ENCODE measurements at regions not wholly inside any gene's neighbourhood (a gene's known extent, or its start where the extent isn't known, plus 50 kb on each side); places are given as distances from the start of the nearest gene placed in this dataset.

DNA sequence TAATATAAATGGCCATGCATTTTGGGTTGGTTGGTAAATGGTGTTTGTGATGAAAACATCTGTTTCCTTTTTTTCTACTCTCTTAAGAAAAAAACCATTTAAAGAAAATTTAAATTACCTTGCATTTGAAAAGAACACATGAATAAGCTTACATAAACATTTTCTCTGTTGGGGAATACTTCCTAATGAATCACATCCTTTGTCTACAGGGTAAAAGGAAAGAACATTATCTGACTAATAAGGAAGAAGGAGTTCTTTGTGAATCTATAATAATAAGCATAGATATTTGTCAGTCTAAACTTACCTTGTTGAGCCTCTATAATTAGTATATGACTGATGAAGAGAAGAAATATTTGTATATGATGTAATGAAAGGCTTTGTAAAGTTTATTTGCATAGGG lies 254.1 kb upstream of the ZNF717 start:
- H3K27me3 ChIP-seq (ENCODE audit: low read depth) = no peaks in the 10 kb centered on the region
- ATAC-seq (no peak), DNase-seq (no peak)
- no peaks in the 10 kb centered on the region for H3K4me1 ChIP-seq
- H3K4me3 ChIP-seq = no peak overlapping the region
- H3K27ac ChIP-seq = no peak overlapping the region
- TF ChIP-seq, protein P1, sequence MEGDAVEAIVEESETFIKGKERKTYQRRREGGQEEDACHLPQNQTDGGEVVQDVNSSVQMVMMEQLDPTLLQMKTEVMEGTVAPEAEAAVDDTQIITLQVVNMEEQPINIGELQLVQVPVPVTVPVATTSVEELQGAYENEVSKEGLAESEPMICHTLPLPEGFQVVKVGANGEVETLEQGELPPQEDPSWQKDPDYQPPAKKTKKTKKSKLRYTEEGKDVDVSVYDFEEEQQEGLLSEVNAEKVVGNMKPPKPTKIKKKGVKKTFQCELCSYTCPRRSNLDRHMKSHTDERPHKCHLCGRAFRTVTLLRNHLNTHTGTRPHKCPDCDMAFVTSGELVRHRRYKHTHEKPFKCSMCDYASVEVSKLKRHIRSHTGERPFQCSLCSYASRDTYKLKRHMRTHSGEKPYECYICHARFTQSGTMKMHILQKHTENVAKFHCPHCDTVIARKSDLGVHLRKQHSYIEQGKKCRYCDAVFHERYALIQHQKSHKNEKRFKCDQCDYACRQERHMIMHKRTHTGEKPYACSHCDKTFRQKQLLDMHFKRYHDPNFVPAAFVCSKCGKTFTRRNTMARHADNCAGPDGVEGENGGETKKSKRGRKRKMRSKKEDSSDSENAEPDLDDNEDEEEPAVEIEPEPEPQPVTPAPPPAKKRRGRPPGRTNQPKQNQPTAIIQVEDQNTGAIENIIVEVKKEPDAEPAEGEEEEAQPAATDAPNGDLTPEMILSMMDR (IDR thresholded peaks at IDR 0.05) = no peak
- intact Hi-C loops (cut with DNase I) = no loop called here
- H3K36me3 ChIP-seq = no peaks in the 10 kb centered on the region
- no peaks in the 10 kb centered on the region for H3K9me3 ChIP-seq

DNA sequence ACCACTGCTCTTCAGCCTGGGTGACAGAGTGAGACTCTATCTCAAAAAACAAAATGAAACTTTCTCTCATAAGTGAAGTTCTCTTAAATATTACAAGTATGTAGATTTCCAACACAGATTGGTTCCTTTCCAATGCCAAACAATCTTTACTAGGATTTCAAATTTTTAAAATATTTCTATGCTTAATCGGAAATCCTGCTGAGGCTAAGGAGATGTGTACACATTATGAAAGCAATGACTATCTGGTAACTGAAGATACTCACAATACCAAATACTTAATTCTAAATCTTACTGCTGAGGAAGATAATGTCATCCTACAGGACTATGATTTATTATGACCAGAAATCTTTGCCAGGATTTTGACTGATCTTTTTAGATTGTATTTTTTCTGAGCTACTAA lies 255.6 kb upstream of the ZNF717 start:
- intact Hi-C loops (cut with DNase I) = no loop called here
- H3K27me3 ChIP-seq (ENCODE audit: low read depth) = no peaks in the 10 kb centered on the region
- TF ChIP-seq, protein P1 (IDR thresholded peaks at IDR 0.05) = no peak
- no peak for DNase-seq
- H3K9me3 ChIP-seq = no peaks in the 10 kb centered on the region
- H3K4me3 ChIP-seq = no peak overlapping the region
- H3K27ac ChIP-seq = no peak overlapping the region
- no peak for ATAC-seq
- no peaks in the 10 kb centered on the region for H3K36me3 ChIP-seq
- H3K4me1 ChIP-seq = no peaks in the 10 kb centered on the region

DNA sequence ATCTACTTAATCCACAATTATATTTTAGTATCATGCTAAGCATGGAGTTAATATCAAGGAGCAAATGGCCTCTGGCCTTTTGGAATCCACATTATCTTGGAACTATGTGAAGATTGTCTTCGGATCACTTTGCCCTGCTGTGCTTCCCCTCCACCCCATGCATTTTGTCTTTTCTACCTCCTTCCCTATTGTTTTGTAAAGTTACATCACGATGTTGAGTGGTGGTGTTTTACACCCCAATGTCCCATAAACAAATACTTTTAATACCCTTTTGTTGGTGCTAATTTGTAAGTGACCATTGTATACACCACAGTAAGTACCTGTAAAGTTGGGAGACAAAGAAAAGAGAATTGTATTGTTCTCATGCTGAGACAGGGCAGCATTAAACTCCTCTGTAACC lies 258.4 kb upstream of the ZNF717 start:
- Histone ChIP-seq H3K4me3 (no peak overlapping the region), H3K27ac (no peak overlapping the region), H3K27me3 (ENCODE audit: low read depth) (no peaks in the 10 kb centered on the region), H3K9me3 (no peaks in the 10 kb centered on the region), H3K36me3 (no peaks in the 10 kb centered on the region), H3K4me1 (no peaks in the 10 kb centered on the region)
- ATAC-seq (no peak), DNase-seq (no peak)
- TF ChIP-seq, protein P1 (IDR thresholded peaks at IDR 0.05) = no peak
- intact Hi-C loops (cut with DNase I) = no loop called here

DNA sequence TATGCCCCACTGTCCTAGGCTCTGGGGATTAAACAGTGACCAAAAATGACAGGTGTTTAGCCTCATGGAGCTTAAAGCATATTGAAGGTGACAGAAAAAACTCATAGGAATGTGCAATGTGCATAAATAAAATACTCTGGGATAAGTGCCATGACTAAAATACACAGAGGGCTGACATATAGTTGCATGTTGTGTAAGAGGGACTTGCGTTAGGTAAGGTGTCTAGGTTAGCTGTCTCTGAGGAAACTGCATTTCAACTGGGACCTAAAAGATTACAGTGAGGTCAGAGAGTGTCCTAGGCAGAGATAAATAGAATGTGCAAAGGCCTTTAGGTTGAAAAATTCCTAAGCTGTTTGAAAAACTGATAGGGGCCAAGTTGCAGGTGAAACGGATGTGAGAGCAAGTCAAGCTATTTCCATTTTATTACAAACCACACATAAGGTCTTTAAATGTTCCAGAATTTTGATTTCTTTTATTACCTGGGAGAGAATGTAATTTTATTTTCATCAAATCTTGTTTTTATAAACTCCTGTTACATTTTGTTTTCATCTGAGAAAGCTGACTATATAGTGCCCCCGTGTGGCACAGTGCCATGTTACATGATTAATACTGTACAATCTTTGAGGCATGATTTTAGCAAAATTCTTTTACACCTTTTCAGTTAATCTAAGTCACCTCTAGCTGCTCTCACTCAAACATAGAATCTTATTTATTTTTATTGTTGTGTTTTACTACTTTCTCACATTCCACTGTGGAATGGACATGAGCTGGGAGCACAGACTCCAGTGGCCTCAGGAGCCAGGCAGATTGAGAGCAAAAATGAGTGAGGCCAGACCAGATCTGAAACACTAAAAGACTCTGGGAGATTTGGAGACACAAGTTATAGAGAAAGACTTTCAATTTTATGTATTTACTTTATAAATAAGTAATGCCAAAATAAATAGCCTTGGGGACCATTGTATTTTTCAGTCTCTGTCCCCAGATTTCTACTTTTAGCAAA lies 259.6 kb upstream of the ZNF717 start:
- Histone ChIP-seq H3K36me3 (no peaks in the 10 kb centered on the region), H3K4me3 (no peak overlapping the region), H3K9me3 (no peaks in the 10 kb centered on the region), H3K27ac (no peak overlapping the region), H3K27me3 (ENCODE audit: low read depth) (no peaks in the 10 kb centered on the region), H3K4me1 (no peaks in the 10 kb centered on the region)
- DNase-seq (no peak), ATAC-seq (peak in 1 of 2 donors; percentile 44)
- TF ChIP-seq, protein P1 (IDR thresholded peaks at IDR 0.05) = peak; percentile 39
- intact Hi-C loops (cut with DNase I) = no loop called here

DNA sequence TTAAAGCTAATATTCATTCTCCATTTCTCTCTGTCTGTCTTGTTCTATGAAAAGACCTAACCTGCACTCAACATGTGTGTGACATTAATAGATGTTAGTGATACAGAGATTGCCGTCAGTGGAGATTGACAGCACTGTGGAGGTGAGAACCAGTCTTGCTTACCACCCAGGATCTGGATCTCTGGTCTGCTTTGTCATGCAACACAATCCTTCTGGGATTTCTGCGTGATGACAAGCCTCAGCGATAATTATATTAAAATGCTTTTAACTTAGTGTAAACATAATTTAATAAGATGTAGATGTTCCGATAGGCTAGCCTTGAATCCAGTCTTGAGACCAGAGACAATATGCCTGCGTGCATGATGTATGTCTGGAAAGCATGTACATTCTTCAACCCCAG lies 262.0 kb upstream of the ZNF717 start:
- ATAC-seq (no peak), DNase-seq (no peak)
- no peaks in the 10 kb centered on the region for H3K27me3 ChIP-seq (ENCODE audit: low read depth)
- TF ChIP-seq, protein P1 (IDR thresholded peaks at IDR 0.05) = no peak
- H3K36me3 ChIP-seq = no peaks in the 10 kb centered on the region
- no peaks in the 10 kb centered on the region for H3K9me3 ChIP-seq
- H3K4me3 ChIP-seq = no peak overlapping the region
- no peak overlapping the region for H3K27ac ChIP-seq
- intact Hi-C loops (cut with DNase I) = no loop called here
- no peaks in the 10 kb centered on the region for H3K4me1 ChIP-seq

All from lower lobe of right lung (tissue), 2 donors.